H7 (cell line): ENCODE measurements at regions not wholly inside any gene's neighbourhood (a gene's known extent, or its start where the extent isn't known, plus 50 kb on each side); places are given as distances from the start of the nearest gene placed in this dataset.

ENCODE experiments used
- DNase-seq: peaks from one replicate; pipeline ENCODE4 v3.0.0; 2012
- H3K27me3 ChIP-seq: 2 replicates; pipeline ENCODE4 v1.6.0; 2011; ENCODE audit warnings: mild to moderate bottlenecking, low read length; ENCODE audit not compliant: control insufficient read depth, insufficient read depth
- H3K36me3 ChIP-seq: replicated peaks from 2 replicates; pipeline ENCODE4 v1.5.1; 2011; ENCODE audit warnings: low read length; ENCODE audit not compliant: control insufficient read depth, insufficient read depth
- H3K4me3 ChIP-seq: 2 replicates; pipeline ENCODE4 v1.5.1; 2011; ENCODE audit warnings: low read depth, mild to moderate bottlenecking, control low read depth, low read length, moderate library complexity; ENCODE audit not compliant: insufficient read depth

GRCh38 chr1:195075973-195076372, 1532.3 kb downstream of the KCNT2 start:
- Histone ChIP-seq H3K36me3 (no peaks in the 10 kb centered on the region), H3K27me3 (no peaks in the 10 kb centered on the region), H3K4me3 (no peak overlapping the region)
- no peak for DNase-seq

- no peak for DNase-seq
- Histone ChIP-seq H3K36me3 (no peaks in the 10 kb centered on the region), H3K4me3 (no peak overlapping the region), H3K27me3 (no peaks in the 10 kb centered on the region)
These were observed 1536.8 kb downstream of the KCNT2 start for GRCh38 chr1:195071461-195071860.

- Histone ChIP-seq H3K4me3 (no peak overlapping the region), H3K36me3 (no peaks in the 10 kb centered on the region), H3K27me3 (no peaks in the 10 kb centered on the region)
- no peak for DNase-seq
These were observed 1542.8 kb downstream of the KCNT2 start for GRCh38 chr1:195065437-195065836.

- H3K27me3 ChIP-seq, result no peaks in the 10 kb centered on the region
- DNase-seq, result no peak
- no peak overlapping the region for H3K4me3 ChIP-seq
- H3K36me3 ChIP-seq, result no peaks in the 10 kb centered on the region
These were observed 1543.9 kb downstream of the KCNT2 start for GRCh38 chr1:195064358-195064757.

- no peak for DNase-seq
- H3K4me3 ChIP-seq, result no peak overlapping the region
- H3K27me3 ChIP-seq, result no peaks in the 10 kb centered on the region
- no peaks in the 10 kb centered on the region for H3K36me3 ChIP-seq
These were observed 1554.0 kb downstream of the KCNT2 start for GRCh38 chr1:195054217-195054687.

- no peak for DNase-seq
- Histone ChIP-seq H3K27me3 (no peaks in the 10 kb centered on the region), H3K36me3 (no peaks in the 10 kb centered on the region), H3K4me3 (no peak overlapping the region)
These were observed 1554.8 kb downstream of the KCNT2 start for GRCh38 chr1:195053478-195053877.

GRCh38 chr1:195047772-195048171, 1560.5 kb downstream of the KCNT2 start:
- no peak overlapping the region for H3K4me3 ChIP-seq
- DNase-seq, result no peak
- no peaks in the 10 kb centered on the region for H3K36me3 ChIP-seq
- no peaks in the 10 kb centered on the region for H3K27me3 ChIP-seq

- no peak for DNase-seq
- Histone ChIP-seq H3K4me3 (no peak overlapping the region), H3K36me3 (no peaks in the 10 kb centered on the region), H3K27me3 (no peaks in the 10 kb centered on the region)
These were observed 1563.2 kb downstream of the KCNT2 start for GRCh38 chr1:195045072-195045471.

- H3K4me3 ChIP-seq, result no peak overlapping the region
- H3K36me3 ChIP-seq, result no peaks in the 10 kb centered on the region
- no peaks in the 10 kb centered on the region for H3K27me3 ChIP-seq
- no peak for DNase-seq
These were observed 1577.4 kb downstream of the KCNT2 start for GRCh38 chr1:195030793-195031192.

- no peak overlapping the region for H3K4me3 ChIP-seq
- no peak for DNase-seq
- no peaks in the 10 kb centered on the region for H3K27me3 ChIP-seq
- H3K36me3 ChIP-seq, result no peaks in the 10 kb centered on the region
These were observed 1581.4 kb downstream of the KCNT2 start for GRCh38 chr1:195026792-195027191.

- Histone ChIP-seq H3K36me3 (no peaks in the 10 kb centered on the region), H3K27me3 (no peaks in the 10 kb centered on the region), H3K4me3 (no peak overlapping the region)
- no peak for DNase-seq
These were observed 1588.9 kb downstream of the KCNT2 start for GRCh38 chr1:195019385-195019784.

- no peaks in the 10 kb centered on the region for H3K27me3 ChIP-seq
- DNase-seq, result no peak
- H3K4me3 ChIP-seq, result no peak overlapping the region
- no peaks in the 10 kb centered on the region; the same call in 1 of the 2 replicates for H3K36me3 ChIP-seq
These were observed 1595.2 kb downstream of the KCNT2 start for GRCh38 chr1:195012995-195013394.

GRCh38 chr1:195005338-195005737, 1602.9 kb downstream of the KCNT2 start:
- H3K27me3 ChIP-seq, result no peaks in the 10 kb centered on the region
- H3K4me3 ChIP-seq, result no peak overlapping the region
- no peaks in the 10 kb centered on the region for H3K36me3 ChIP-seq
- DNase-seq, result no peak

- Histone ChIP-seq H3K36me3 (no peaks in the 10 kb centered on the region), H3K4me3 (no peak overlapping the region), H3K27me3 (no peaks in the 10 kb centered on the region)
- no peak for DNase-seq
These were observed 1617.8 kb downstream of the KCNT2 start for GRCh38 chr1:194990483-194990882.

- Histone ChIP-seq H3K36me3 (no peaks in the 10 kb centered on the region), H3K4me3 (no peak overlapping the region), H3K27me3 (no peaks in the 10 kb centered on the region)
- DNase-seq, result no peak
These were observed 1632.3 kb downstream of the KCNT2 start for GRCh38 chr1:194975913-194976312.

GRCh38 chr1:194968916-194969315, 1639.3 kb downstream of the KCNT2 start:
- Histone ChIP-seq H3K27me3 (no peaks in the 10 kb centered on the region), H3K36me3 (no peaks in the 10 kb centered on the region), H3K4me3 (no peak overlapping the region)
- DNase-seq, result no peak
